ENCODE measurements at regions not wholly inside any gene's neighbourhood (a gene's known extent, or its start where the extent isn't known, plus 50 kb on each side); places are given as distances from the start of the nearest gene placed in this dataset.

GRCh38 chr5:124872086-124872485 lies 125.6 kb upstream of the ZNF608 start:
- no peaks in the 10 kb centered on the region for H3K36me3 ChIP-seq (ENCODE audit: control insufficient read depth in 4 of 4, insufficient read depth in 4 of 4, low read length in 4 of 4)
- WGBS, 2 donors: 83 to 86% methylated on average over 5 of the region's 5 CpGs
- H3K9me3 ChIP-seq (ENCODE audit: control insufficient read depth in 4 of 4, insufficient read depth in 3 of 4, low read length in 3 of 4): no peaks in the 10 kb centered on the region
- TF ChIP-seq, protein P1, sequence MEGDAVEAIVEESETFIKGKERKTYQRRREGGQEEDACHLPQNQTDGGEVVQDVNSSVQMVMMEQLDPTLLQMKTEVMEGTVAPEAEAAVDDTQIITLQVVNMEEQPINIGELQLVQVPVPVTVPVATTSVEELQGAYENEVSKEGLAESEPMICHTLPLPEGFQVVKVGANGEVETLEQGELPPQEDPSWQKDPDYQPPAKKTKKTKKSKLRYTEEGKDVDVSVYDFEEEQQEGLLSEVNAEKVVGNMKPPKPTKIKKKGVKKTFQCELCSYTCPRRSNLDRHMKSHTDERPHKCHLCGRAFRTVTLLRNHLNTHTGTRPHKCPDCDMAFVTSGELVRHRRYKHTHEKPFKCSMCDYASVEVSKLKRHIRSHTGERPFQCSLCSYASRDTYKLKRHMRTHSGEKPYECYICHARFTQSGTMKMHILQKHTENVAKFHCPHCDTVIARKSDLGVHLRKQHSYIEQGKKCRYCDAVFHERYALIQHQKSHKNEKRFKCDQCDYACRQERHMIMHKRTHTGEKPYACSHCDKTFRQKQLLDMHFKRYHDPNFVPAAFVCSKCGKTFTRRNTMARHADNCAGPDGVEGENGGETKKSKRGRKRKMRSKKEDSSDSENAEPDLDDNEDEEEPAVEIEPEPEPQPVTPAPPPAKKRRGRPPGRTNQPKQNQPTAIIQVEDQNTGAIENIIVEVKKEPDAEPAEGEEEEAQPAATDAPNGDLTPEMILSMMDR (IDR thresholded peaks at IDR 0.05; ENCODE audit: control extremely low read depth, extremely low read depth): no peak
- no peak overlapping the region for H3K4me3 ChIP-seq
- H3K27ac ChIP-seq (ENCODE audit: low read depth in 1 of 2, low read length in 1 of 2): no peak overlapping the region
- no peak for ATAC-seq (ENCODE audit: insufficient read depth, low FRiP score)
- peaks cover 0 to 56% (median 12%) of the 10 kb centered on the region in 5 donors for H3K4me1 ChIP-seq (ENCODE audit: control insufficient read depth in 5 of 5, insufficient read depth in 5 of 5, low read length in 5 of 5)
- H3K9ac ChIP-seq (ENCODE audit: insufficient read depth in 1 of 2, low read length in 2 of 2): no peak overlapping the region
- no peaks in the 10 kb centered on the region for H3K27me3 ChIP-seq (ENCODE audit: control insufficient read depth in 3 of 3, insufficient read depth in 3 of 3, low read length in 2 of 3)
- peak; percentile 42 to 65 (median 53) for DNase-seq

DNA sequence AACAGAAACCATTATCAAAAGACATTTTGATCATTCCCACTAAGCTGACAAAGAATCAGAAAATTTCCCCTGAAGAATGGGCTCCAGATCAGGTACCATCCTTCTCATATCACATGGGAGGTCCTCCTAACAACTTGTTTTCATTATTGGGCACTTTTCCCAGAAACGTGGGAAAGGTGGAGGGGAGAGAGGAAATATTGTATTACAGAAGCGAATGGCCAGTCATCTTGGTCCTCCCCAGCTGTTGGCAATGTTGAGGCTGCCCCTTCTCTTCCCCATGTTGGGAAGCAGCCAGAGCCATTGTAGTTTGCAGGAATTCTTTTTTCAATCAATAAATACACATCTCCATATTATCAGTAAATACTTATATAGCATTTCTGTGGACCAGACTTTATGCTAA lies 126.2 kb upstream of the ZNF608 start:
- TF ChIP-seq, protein P1 (IDR thresholded peaks at IDR 0.05; ENCODE audit: control extremely low read depth, extremely low read depth): no peak
- Histone ChIP-seq H3K4me1 (ENCODE audit: control insufficient read depth in 5 of 5, insufficient read depth in 5 of 5, low read length in 5 of 5) (peaks cover 0 to 52% (median 9%) of the 10 kb centered on the region in 5 donors), H3K9ac (ENCODE audit: insufficient read depth in 1 of 2, low read length in 2 of 2) (no peak overlapping the region), H3K27me3 (ENCODE audit: control insufficient read depth in 3 of 3, insufficient read depth in 3 of 3, low read length in 2 of 3) (no peaks in the 10 kb centered on the region), H3K9me3 (ENCODE audit: control insufficient read depth in 4 of 4, insufficient read depth in 3 of 4, low read length in 3 of 4) (no peaks in the 10 kb centered on the region), H3K36me3 (ENCODE audit: control insufficient read depth in 4 of 4, insufficient read depth in 4 of 4, low read length in 4 of 4) (no peaks in the 10 kb centered on the region), H3K4me3 (no peak overlapping the region), H3K27ac (ENCODE audit: low read depth in 1 of 2, low read length in 1 of 2) (no peak overlapping the region)
- 46 to 64% methylated on average over 2 of the region's 2 CpGs for WGBS, 2 donors
- ATAC-seq (ENCODE audit: insufficient read depth, low FRiP score) (no peak), DNase-seq (peak in 1 of 3 donors; percentile 23)

DNA sequence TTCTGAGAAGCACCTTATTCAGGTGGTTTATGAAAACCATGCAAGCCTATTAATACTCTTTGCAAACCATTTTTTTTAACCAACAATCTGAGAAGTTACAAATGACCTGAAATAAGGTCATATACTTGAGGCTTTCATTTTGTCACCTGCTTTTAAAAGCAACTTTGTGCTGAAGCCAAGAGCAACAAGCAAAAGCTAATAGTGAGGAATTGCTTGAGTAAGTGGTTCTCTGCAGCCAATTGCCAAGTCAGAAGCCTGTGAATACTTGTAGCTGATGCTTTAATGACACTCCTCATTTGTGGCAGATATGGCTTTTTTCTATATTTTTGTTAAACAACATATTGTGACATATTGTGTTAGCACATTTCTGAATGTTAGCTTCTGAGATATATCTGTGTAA lies 126.7 kb upstream of the ZNF608 start:
- H3K27ac ChIP-seq (ENCODE audit: low read depth in 1 of 2, low read length in 1 of 2): no peak overlapping the region
- ATAC-seq (ENCODE audit: insufficient read depth, low FRiP score): no peak
- H3K4me1 ChIP-seq (ENCODE audit: control insufficient read depth in 5 of 5, insufficient read depth in 5 of 5, low read length in 5 of 5): peaks cover 0 to 47% (median 9%) of the 10 kb centered on the region in 5 donors
- H3K36me3 ChIP-seq (ENCODE audit: control insufficient read depth in 4 of 4, insufficient read depth in 4 of 4, low read length in 4 of 4): no peaks in the 10 kb centered on the region
- TF ChIP-seq, protein P1 (IDR thresholded peaks at IDR 0.05; ENCODE audit: control extremely low read depth, extremely low read depth): no peak
- no peaks in the 10 kb centered on the region for H3K9me3 ChIP-seq (ENCODE audit: control insufficient read depth in 4 of 4, insufficient read depth in 3 of 4, low read length in 3 of 4)
- H3K9ac ChIP-seq (ENCODE audit: insufficient read depth in 1 of 2, low read length in 2 of 2): no peak overlapping the region
- DNase-seq: peak in 1 of 3 donors; percentile 54
- H3K4me3 ChIP-seq: no peak overlapping the region
- H3K27me3 ChIP-seq (ENCODE audit: control insufficient read depth in 3 of 3, insufficient read depth in 3 of 3, low read length in 2 of 3): no peaks in the 10 kb centered on the region

DNA sequence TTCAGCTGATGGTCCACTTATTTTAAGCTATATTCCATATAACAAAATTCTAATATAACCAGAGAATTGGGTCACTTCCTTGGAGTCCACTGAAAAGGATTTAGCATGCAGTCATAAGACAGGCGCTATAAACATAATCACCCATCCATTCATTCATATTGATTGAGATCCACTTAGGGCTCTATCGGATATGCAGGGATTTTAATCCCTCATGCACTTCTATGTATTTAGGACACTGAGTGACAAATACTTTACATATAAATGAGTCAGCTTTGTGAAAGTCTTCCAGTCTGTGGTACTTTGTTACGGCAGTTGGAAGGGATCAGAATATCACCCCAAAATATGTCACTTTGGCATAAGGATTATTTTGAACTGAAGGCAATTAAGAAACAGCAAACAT lies 127.3 kb upstream of the ZNF608 start:
- Histone ChIP-seq H3K9me3 (ENCODE audit: control insufficient read depth in 4 of 4, insufficient read depth in 3 of 4, low read length in 3 of 4) (no peaks in the 10 kb centered on the region), H3K36me3 (ENCODE audit: control insufficient read depth in 4 of 4, insufficient read depth in 4 of 4, low read length in 4 of 4) (no peaks in the 10 kb centered on the region), H3K27ac (ENCODE audit: low read depth in 1 of 2, low read length in 1 of 2) (no peak overlapping the region), H3K4me3 (no peak overlapping the region), H3K4me1 (ENCODE audit: control insufficient read depth in 5 of 5, insufficient read depth in 5 of 5, low read length in 5 of 5) (peaks cover 0 to 43% (median 9%) of the 10 kb centered on the region in 5 donors), H3K9ac (ENCODE audit: insufficient read depth in 1 of 2, low read length in 2 of 2) (no peak overlapping the region), H3K27me3 (ENCODE audit: control insufficient read depth in 3 of 3, insufficient read depth in 3 of 3, low read length in 2 of 3) (no peaks in the 10 kb centered on the region)
- TF ChIP-seq, protein P1 (IDR thresholded peaks at IDR 0.05; ENCODE audit: control extremely low read depth, extremely low read depth): no peak
- no peak for ATAC-seq (ENCODE audit: insufficient read depth, low FRiP score)
- peak in 1 of 3 donors; percentile 41 for DNase-seq
- WGBS, 2 donors: 92% methylated on average over 3 of the region's 3 CpGs

Data from lung (tissue), 11 donors.